GM23338 (cell line): ENCODE measurements at regions not wholly inside any gene's neighbourhood (a gene's known extent, or its start where the extent isn't known, plus 50 kb on each side); places are given as distances from the start of the nearest gene placed in this dataset.

Experiments used
- ATAC-seq: fragments of 200-7000 bp; cut with Tn5 transposase; 3 replicates; pipeline ENCODE4 v1.9.1; 2020
- DNase-seq: peaks from one replicate; pipeline ENCODE4 v3.0.0-alpha.2; 2015; ENCODE audit warnings: low spot score
- H2AFZ ChIP-seq: fragments of 200-600 bp; sonication (generic); 2 replicates; pipeline ENCODE4 v1.8.0; 2016; ENCODE audit warnings: antibody characterized with exemption, mild to moderate bottlenecking, moderate library complexity
- H3F3A ChIP-seq: fragments of 200-600 bp; sonication (generic); replicated peaks from 2 replicates; pipeline ENCODE4 v1.8.0; 2017; ENCODE audit warnings: antibody characterized with exemption, mixed run types, low read depth
- H3K27ac ChIP-seq: fragments of 200-600 bp; sonication (generic); 2 replicates; pipeline ENCODE4 v1.6.1; 2016; ENCODE audit warnings: low read depth
- H3K27me3 ChIP-seq: fragments of 200-600 bp; sonication (generic); 2 replicates; pipeline ENCODE4 v1.8.0; 2016; ENCODE audit warnings: mild to moderate bottlenecking, mixed run types, moderate library complexity; ENCODE audit not compliant: insufficient read depth
- H3K36me3 ChIP-seq: fragments of 200-600 bp; sonication (generic); 2 replicates; pipeline ENCODE4 v1.8.0; 2016; ENCODE audit warnings: mild to moderate bottlenecking; ENCODE audit not compliant: insufficient read depth
- H3K4me1 ChIP-seq: fragments of 200-600 bp; sonication (generic); 2 replicates; pipeline ENCODE4 v1.8.0; 2016; ENCODE audit warnings: mild to moderate bottlenecking, moderate library complexity; ENCODE audit not compliant: insufficient read depth
- H3K4me2 ChIP-seq: fragments of 200-600 bp; sonication (generic); 2 replicates; pipeline ENCODE4 v1.7.1; 2017; ENCODE audit warnings: mixed run types
- H3K4me3 ChIP-seq: fragments of 200-600 bp; sonication (generic); 2 replicates; pipeline ENCODE4 v1.6.1; 2016; ENCODE audit warnings: mixed run types
- H3K79me2 ChIP-seq: fragments of 200-600 bp; sonication (generic); replicated peaks from 2 replicates; pipeline ENCODE4 v1.8.0; 2017; ENCODE audit warnings: mild to moderate bottlenecking; ENCODE audit not compliant: insufficient read depth
- H3K9me2 ChIP-seq: fragments of 200-600 bp; sonication (generic); 2 replicates; pipeline ENCODE4 v1.8.0; 2017; ENCODE audit not compliant: insufficient read depth
- H4K20me1 ChIP-seq: fragments of 200-600 bp; sonication (generic); replicated peaks from 2 replicates; pipeline ENCODE4 v1.8.0; 2017; ENCODE audit warnings: mild to moderate bottlenecking; ENCODE audit not compliant: insufficient read depth
- H3K27ac Mint-ChIP-seq: 2 replicates; pipeline ENCODE4 v1.8.0; 2020; ENCODE audit warnings: inconsistent platforms, mild to moderate bottlenecking, moderate library complexity, mixed read lengths
- H3K27me3 Mint-ChIP-seq: 3 replicates; pipeline ENCODE4 v1.8.0; 2022; ENCODE audit warnings: low read depth, mild to moderate bottlenecking, moderate library complexity, mixed read lengths, inconsistent platforms; ENCODE audit not compliant: insufficient read depth, poor library complexity
- H3K36me3 Mint-ChIP-seq: 3 replicates; pipeline ENCODE4 v1.8.0; 2021; ENCODE audit warnings: low read depth, mild to moderate bottlenecking, inconsistent platforms, moderate library complexity, mixed read lengths
- H3K4me1 Mint-ChIP-seq: 3 replicates; pipeline ENCODE4 v1.8.0; 2020; ENCODE audit warnings: mild to moderate bottlenecking, inconsistent platforms, mixed read lengths
- H3K4me3 Mint-ChIP-seq: 3 replicates; pipeline ENCODE4 v1.8.0; 2021; ENCODE audit warnings: moderate library complexity, mild to moderate bottlenecking, inconsistent platforms, mixed read lengths
- H3K9me3 Mint-ChIP-seq: 3 replicates; pipeline ENCODE4 v1.8.0; 2020; ENCODE audit warnings: moderate library complexity, mild to moderate bottlenecking, inconsistent platforms, mixed read lengths
- CREB1 ChIP-seq: fragments of 250-450 bp; sonication (Bioruptor Pico); IDR thresholded peaks from 2 replicates; pipeline ENCODE4 v1.5.0; 2020; ENCODE audit warnings: low read depth, mild to moderate bottlenecking, moderate library complexity
- CTCF ChIP-seq, 2 experiments: fragments of 200-600 bp in 1 of 2; sonication (generic) in 1 of 2; conservative IDR thresholded peaks; 2 replicates each; pipeline versions ENCODE4 v1.5.1 to v1.6.1; 2016 to 2017; ENCODE audit warnings: antibody characterized with exemption in 2 of 2, low read depth in 2 of 2, mild to moderate bottlenecking in 2 of 2, moderate library complexity in 1 of 2
- ETS1 ChIP-seq: IDR thresholded peaks from 2 replicates; pipeline ENCODE4 v1.6.1; 2016; ENCODE audit warnings: antibody characterized with exemption
- EZH2 ChIP-seq: fragments of 200-600 bp; sonication (generic); IDR thresholded peaks from one replicate; pipeline ENCODE4 v1.8.0; 2017; ENCODE audit warnings: antibody characterized with exemption, mild to moderate bottlenecking, low read depth; ENCODE audit not compliant: unreplicated experiment
- EZH2phosphoT487 ChIP-seq: fragments of 200-600 bp; sonication (generic); IDR thresholded peaks from one replicate; pipeline ENCODE4 v1.8.1; 2018; ENCODE audit warnings: antibody characterized with exemption; ENCODE audit not compliant: unreplicated experiment
- JUNB ChIP-seq: IDR thresholded peaks from one replicate; pipeline ENCODE4 v1.6.1; 2016; ENCODE audit warnings: antibody characterized with exemption; ENCODE audit not compliant: unreplicated experiment
- NANOG ChIP-seq: IDR thresholded peaks from 2 replicates; pipeline ENCODE4 v1.6.1; 2016; ENCODE audit warnings: antibody characterized with exemption, borderline replicate concordance
- POLR2AphosphoS5 ChIP-seq: IDR thresholded peaks from 2 replicates; pipeline ENCODE4 v1.6.1; 2016; ENCODE audit warnings: antibody characterized with exemption, low read depth
- REST ChIP-seq: IDR thresholded peaks from one replicate; pipeline ENCODE4 v1.6.1; 2018; ENCODE audit warnings: antibody characterized with exemption; ENCODE audit not compliant: unreplicated experiment
- STAT1 ChIP-seq: IDR thresholded peaks from one replicate; pipeline ENCODE4 v1.6.1; 2016; ENCODE audit warnings: antibody characterized with exemption; ENCODE audit not compliant: unreplicated experiment
- ZNF114 ChIP-seq: fragments of 250-450 bp; sonication (Bioruptor Pico); IDR thresholded peaks from 2 replicates; pipeline ENCODE4 v1.5.0; 2020; ENCODE audit warnings: mild to moderate bottlenecking, moderate library complexity
- ZNF331 ChIP-seq: fragments of 250-450 bp; sonication (Bioruptor Pico); IDR thresholded peaks from 2 replicates; pipeline ENCODE4 v1.5.0; 2020; ENCODE audit warnings: low read depth, mild to moderate bottlenecking, moderate library complexity
- ZNF462 ChIP-seq: fragments of 250-450 bp; sonication (Bioruptor Pico); IDR thresholded peaks from 2 replicates; pipeline ENCODE4 v1.5.0; 2020; ENCODE audit warnings: mild to moderate bottlenecking, moderate library complexity

GRCh38 chr4:151831526-151831925 lies 70.7 kb upstream of the GATB start:
- no peak overlapping the region for H2AFZ ChIP-seq
- H3K4me3 ChIP-seq, result no peak overlapping the region
- DNase-seq (no peak), ATAC-seq (no peak)
- H3K79me2 ChIP-seq, result no peaks in the 10 kb centered on the region
- Mint-ChIP-seq H3K4me3 (no peak overlapping the region), H3K9me3 (peaks cover 14% of the 10 kb centered on the region), H3K27me3 (peaks cover 6% of the 10 kb centered on the region), H3K27ac (no peak overlapping the region), H3K4me1 (peaks cover 20% of the 10 kb centered on the region), H3K36me3 (peaks cover 19% of the 10 kb centered on the region)
- H3K36me3 ChIP-seq, result no peaks in the 10 kb centered on the region
- H3K4me1 ChIP-seq, result peaks cover 7% of the 10 kb centered on the region; the same call in 1 of the 2 replicates
- no peaks in the 10 kb centered on the region for H4K20me1 ChIP-seq
- H3K27me3 ChIP-seq, result no peaks in the 10 kb centered on the region
- H3F3A ChIP-seq, result no peaks in the 10 kb centered on the region
- peaks cover 9% of the 10 kb centered on the region for H3K9me2 ChIP-seq
- TF ChIP-seq ETS1 (no peak), EZH2phosphoT487 (no peak), REST (no peak), ZNF114 (no peak), JUNB (no peak), ZNF462 (no peak), CTCF (conservative IDR thresholded peaks at IDR 0.05; ENCODE audit: low read depth in 2 of 2) (no peak), CREB1 (no peak), ZNF331 (CRISPR knock-in tag) (no peak), EZH2 (no peak), NANOG (no peak), POLR2AphosphoS5 (no peak), STAT1 (no peak)
- H3K4me2 ChIP-seq, result no peak overlapping the region
- H3K27ac ChIP-seq, result no peak overlapping the region
